Colonic mucosa (tissue), 4 donors: ENCODE measurements at regions not wholly inside any gene's neighbourhood (a gene's known extent, or its start where the extent isn't known, plus 50 kb on each side); places are given as distances from the start of the nearest gene placed in this dataset.

Experiments used
- DNase-seq: peaks from one replicate; pipeline ENCODE4 v3.0.0-alpha.2; 2020
- H3K27ac ChIP-seq: fragments of 200-600 bp; one replicate; pipeline ENCODE4 v1.8.0; 2021
- H3K27me3 ChIP-seq: fragments of 200-600 bp; one replicate; pipeline ENCODE4 v1.8.0; 2021
- H3K36me3 ChIP-seq: fragments of 200-600 bp; one replicate; pipeline ENCODE4 v1.8.0; 2021
- H3K4me1 ChIP-seq: fragments of 200-600 bp; one replicate; pipeline ENCODE4 v1.8.0; 2021; ENCODE audit warnings: mild to moderate bottlenecking
- H3K4me3 ChIP-seq: fragments of 200-600 bp; one replicate; pipeline ENCODE4 v1.8.0; 2021
- H3K9ac ChIP-seq, 2 donors: one replicate each; pipeline ENCODE4 v1.7.0; 2013; ENCODE audit warnings: control low read depth in 2 of 2, low read depth in 2 of 2, low read length in 2 of 2
- H3K9me3 ChIP-seq: fragments of 200-600 bp; one replicate; pipeline ENCODE4 v1.8.0; 2021
- intact Hi-C: fragments of 100-400 bp; cut with DNase I; formaldehyde crosslinking; loops from one replicate; pipeline ENCODE4 v1.14.1; 2022
- TF ChIP-seq, protein P1 (sequence below): fragments of 200-600 bp; IDR thresholded peaks from one replicate; pipeline ENCODE4 v1.8.0; 2022; ENCODE audit warnings: antibody characterized with exemption, mild to moderate bottlenecking
- donor health status: healthy.
- donor health status: DM: no; HTN: no; CAD: no.
- donor health status: DM: no; HTN: no; CAD: no.

DNA sequence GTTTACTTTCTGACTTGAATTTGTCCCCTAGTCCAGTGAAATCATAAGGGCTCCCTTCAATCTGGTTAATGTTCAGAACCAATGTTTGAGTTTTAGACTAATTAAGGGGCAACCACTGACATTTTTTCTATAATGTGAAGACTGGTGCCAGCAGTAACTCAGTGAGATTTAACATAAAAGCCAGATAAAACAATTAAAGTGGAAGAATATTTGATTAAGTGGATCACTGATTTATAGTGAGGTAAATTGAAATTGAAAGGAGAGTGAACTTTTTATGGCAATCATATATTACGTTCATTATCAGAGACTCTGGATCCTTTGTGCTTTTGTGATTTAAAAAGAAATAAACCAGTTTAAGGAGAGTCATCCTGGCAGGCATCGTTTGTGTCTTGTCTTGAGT is 246.8 kb downstream of the GATA3 start:
- H3K36me3 ChIP-seq, result no peaks in the 10 kb centered on the region
- H3K4me3 ChIP-seq, result no peak overlapping the region
- H3K9ac ChIP-seq, result no peak overlapping the region
- TF ChIP-seq, protein P1, sequence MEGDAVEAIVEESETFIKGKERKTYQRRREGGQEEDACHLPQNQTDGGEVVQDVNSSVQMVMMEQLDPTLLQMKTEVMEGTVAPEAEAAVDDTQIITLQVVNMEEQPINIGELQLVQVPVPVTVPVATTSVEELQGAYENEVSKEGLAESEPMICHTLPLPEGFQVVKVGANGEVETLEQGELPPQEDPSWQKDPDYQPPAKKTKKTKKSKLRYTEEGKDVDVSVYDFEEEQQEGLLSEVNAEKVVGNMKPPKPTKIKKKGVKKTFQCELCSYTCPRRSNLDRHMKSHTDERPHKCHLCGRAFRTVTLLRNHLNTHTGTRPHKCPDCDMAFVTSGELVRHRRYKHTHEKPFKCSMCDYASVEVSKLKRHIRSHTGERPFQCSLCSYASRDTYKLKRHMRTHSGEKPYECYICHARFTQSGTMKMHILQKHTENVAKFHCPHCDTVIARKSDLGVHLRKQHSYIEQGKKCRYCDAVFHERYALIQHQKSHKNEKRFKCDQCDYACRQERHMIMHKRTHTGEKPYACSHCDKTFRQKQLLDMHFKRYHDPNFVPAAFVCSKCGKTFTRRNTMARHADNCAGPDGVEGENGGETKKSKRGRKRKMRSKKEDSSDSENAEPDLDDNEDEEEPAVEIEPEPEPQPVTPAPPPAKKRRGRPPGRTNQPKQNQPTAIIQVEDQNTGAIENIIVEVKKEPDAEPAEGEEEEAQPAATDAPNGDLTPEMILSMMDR, result no peak
- H3K4me1 ChIP-seq, result no peaks in the 10 kb centered on the region
- H3K27ac ChIP-seq, result no peak overlapping the region
- H3K9me3 ChIP-seq, result no peaks in the 10 kb centered on the region
- H3K27me3 ChIP-seq, result no peaks in the 10 kb centered on the region
- no peak for DNase-seq
- intact Hi-C loops, result no loop called here

DNA sequence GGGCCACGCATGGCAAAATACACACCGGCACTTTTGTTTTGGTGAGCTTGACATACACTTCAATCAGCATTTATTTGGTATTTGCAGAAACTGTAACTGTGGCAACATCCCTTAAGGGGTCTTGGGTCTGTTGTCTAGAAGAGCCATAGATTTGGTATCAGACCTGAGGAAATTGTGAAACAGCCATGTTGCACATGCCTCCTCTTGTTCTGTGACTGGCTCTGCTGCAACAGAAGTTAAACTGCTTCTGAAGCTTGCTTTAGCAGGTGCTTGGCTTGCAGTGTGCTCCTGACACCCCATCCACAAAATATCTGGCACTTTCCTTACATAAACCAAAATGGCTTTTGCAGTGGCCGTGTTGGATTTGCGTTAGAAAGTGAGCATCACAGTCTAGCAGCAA is 247.3 kb downstream of the GATA3 start:
- Histone ChIP-seq H3K27ac (no peak overlapping the region), H3K4me1 (no peaks in the 10 kb centered on the region), H3K36me3 (no peaks in the 10 kb centered on the region), H3K9me3 (no peaks in the 10 kb centered on the region), H3K27me3 (no peaks in the 10 kb centered on the region), H3K9ac (no peak overlapping the region), H3K4me3 (no peak overlapping the region)
- TF ChIP-seq, protein P1, result no peak
- intact Hi-C loops, result no loop called here
- DNase-seq, result no peak

DNA sequence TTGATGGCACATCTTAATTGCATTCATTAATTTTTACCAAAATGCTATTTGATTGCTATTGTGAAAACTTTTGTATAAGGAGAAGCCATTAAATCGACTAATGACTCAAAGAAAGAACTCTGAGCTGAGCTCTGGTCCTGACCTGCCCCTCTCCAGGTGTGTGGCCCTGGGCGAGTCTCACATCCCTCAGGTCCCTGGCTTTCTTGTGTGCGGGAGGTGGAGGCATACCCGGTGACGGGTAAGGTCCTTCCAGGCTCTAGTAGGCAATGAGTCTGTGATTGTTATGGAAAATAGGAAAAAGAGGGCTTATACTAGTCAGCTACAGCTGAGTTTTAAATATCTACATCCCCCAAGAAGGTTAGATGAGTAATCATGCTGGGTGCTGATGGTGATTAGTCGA is 248.1 kb downstream of the GATA3 start:
- DNase-seq, result no peak
- intact Hi-C loops, result no loop called here
- Histone ChIP-seq H3K9ac (no peak overlapping the region), H3K27ac (no peak overlapping the region), H3K9me3 (no peaks in the 10 kb centered on the region), H3K36me3 (no peaks in the 10 kb centered on the region), H3K4me1 (no peaks in the 10 kb centered on the region), H3K4me3 (no peak overlapping the region), H3K27me3 (no peaks in the 10 kb centered on the region)
- TF ChIP-seq, protein P1, result no peak

DNA sequence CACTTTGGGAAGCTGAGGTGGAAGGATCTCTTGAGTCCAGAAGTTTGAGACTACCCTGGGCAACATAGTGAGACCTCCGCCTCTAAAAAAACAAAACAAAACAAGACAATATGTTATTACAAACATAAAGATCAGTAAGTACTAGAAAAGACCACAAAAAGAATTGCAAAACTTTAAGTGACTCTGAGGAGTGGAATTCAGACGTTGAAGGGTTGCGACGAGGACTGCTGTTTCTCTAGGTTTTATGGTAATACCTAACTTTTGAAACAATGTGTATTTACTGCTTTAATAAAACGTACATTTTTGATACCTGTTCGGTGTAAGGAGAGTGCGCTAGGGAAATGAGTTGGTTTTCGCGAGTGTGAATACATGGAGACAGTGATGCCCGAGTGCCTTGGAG is 250.4 kb downstream of the GATA3 start:
- Histone ChIP-seq H3K4me1 (no peaks in the 10 kb centered on the region), H3K27ac (no peak overlapping the region), H3K9ac (no peak overlapping the region), H3K27me3 (no peaks in the 10 kb centered on the region), H3K9me3 (no peaks in the 10 kb centered on the region), H3K36me3 (no peaks in the 10 kb centered on the region), H3K4me3 (no peak overlapping the region)
- DNase-seq, result no peak
- intact Hi-C loops, result no loop called here
- TF ChIP-seq, protein P1, result no peak

DNA sequence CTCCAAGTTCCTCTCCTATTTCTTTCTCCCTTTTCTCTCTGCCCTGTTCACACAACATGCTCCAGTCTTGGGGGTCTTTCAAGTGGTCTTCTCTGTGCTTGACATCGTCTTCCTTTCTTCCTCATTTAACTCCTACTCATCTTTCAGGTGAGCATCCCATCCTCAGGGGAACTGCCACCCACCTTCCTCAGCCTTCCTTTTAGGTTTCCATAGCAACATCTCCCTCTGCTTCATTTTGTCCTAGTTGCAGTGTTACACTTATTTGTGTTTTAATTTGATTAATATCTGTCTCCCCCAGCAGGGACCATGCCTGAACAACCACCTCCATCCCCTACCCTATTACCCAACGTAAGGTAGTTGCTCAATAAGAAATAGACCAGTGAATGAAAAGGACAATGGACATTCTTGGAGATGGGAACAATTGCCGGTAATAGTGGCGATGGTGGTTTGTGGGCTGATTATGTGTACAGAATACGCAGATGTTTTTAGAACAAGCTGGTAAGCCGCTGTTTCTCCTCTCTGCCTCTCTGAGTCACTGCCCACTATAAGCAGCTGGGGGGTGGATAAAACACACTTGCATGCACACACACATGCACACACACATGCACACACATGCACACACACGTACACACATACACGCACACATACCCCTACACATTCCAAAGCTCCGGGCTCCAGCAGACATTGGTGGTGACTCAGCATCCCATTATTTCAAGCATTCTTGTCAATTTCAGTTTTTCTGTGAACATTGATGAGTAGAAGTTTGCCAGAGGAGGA is 251.6 kb downstream of the GATA3 start:
- intact Hi-C loops, result no loop called here
- Histone ChIP-seq H3K9ac (no peak overlapping the region), H3K4me1 (no peaks in the 10 kb centered on the region), H3K4me3 (no peak overlapping the region), H3K9me3 (no peaks in the 10 kb centered on the region), H3K36me3 (no peaks in the 10 kb centered on the region), H3K27me3 (no peaks in the 10 kb centered on the region), H3K27ac (no peak overlapping the region)
- TF ChIP-seq, protein P1, result no peak
- no peak for DNase-seq
